HL-60 (cell line): ENCODE measurements at regions not wholly inside any gene's neighbourhood (a gene's known extent, or its start where the extent isn't known, plus 50 kb on each side); places are given as distances from the start of the nearest gene placed in this dataset.

ENCODE experiments used
- DNase-seq, 2 experiments: peaks; one replicate each; pipeline ENCODE4 v3.0.0-alpha.2; 2010 to 2020; ENCODE audit warnings: low read depth in 1 of 2, low spot score in 1 of 2
- H3K27ac ChIP-seq: fragments of 250-450 bp; sonication (Bioruptor Pico); replicated peaks from 2 replicates; pipeline ENCODE4 v1.5.1; 2020; ENCODE audit warnings: mild to moderate bottlenecking, moderate library complexity
- H3K27me3 ChIP-seq: fragments of 250-450 bp; sonication (Bioruptor Pico); 2 replicates; pipeline ENCODE4 v1.5.1; 2021; ENCODE audit warnings: mild to moderate bottlenecking, moderate library complexity; ENCODE audit not compliant: insufficient read depth, poor library complexity, severe bottlenecking
- H3K4me3 ChIP-seq: replicated peaks from 2 replicates; pipeline ENCODE4 v1.5.1; 2011; ENCODE audit warnings: mild to moderate bottlenecking, control low read depth, low read length; ENCODE audit not compliant: insufficient read depth
- CTCF ChIP-seq: IDR thresholded peaks from one replicate; pipeline ENCODE4 v1.5.1; 2011; ENCODE audit warnings: low read length, control low read depth, inconsistent platforms; ENCODE audit not compliant: insufficient read depth
- GABPA ChIP-seq: IDR thresholded peaks from 2 replicates; pipeline ENCODE4 v1.6.1; 2012; ENCODE audit warnings: low read depth
- POLR2AphosphoS5 ChIP-seq: IDR thresholded peaks from 2 replicates; pipeline ENCODE4 v1.6.1; 2012; ENCODE audit warnings: low read depth
- REST ChIP-seq: IDR thresholded peaks from 2 replicates; pipeline ENCODE4 v1.6.1; 2012; ENCODE audit warnings: low read depth; ENCODE audit not compliant: insufficient replicate concordance
- SPI1 ChIP-seq: IDR thresholded peaks from 2 replicates; pipeline ENCODE4 v1.6.1; 2012; ENCODE audit warnings: low read depth, mild to moderate bottlenecking, borderline replicate concordance

GRCh38 chr5:166982226-166982625 lies 1309.2 kb upstream of the WWC1 start:
- Histone ChIP-seq H3K27ac (no peak overlapping the region), H3K27me3 (peaks cover 26% of the 10 kb centered on the region), H3K4me3 (no peak overlapping the region)
- TF ChIP-seq GABPA (no peak), CTCF (no peak), REST (no peak), SPI1 (no peak), POLR2AphosphoS5 (no peak)
- DNase-seq: no peak

- no peak for DNase-seq
- no peak overlapping the region for H3K4me3 ChIP-seq
- no peak for TF ChIP-seq POLR2AphosphoS5
- no peak for TF ChIP-seq REST
- TF ChIP-seq CTCF: no peak
- TF ChIP-seq GABPA: no peak
- no peak for TF ChIP-seq SPI1
- H3K27ac ChIP-seq: no peak overlapping the region
- H3K27me3 ChIP-seq: no peaks in the 10 kb centered on the region
Observed at GRCh38 chr5:166991601-166992000, 1299.8 kb upstream of the WWC1 start.

- Histone ChIP-seq H3K27ac (no peak overlapping the region), H3K27me3 (no peaks in the 10 kb centered on the region), H3K4me3 (no peak overlapping the region)
- TF ChIP-seq GABPA (no peak), POLR2AphosphoS5 (no peak), SPI1 (no peak), CTCF (no peak), REST (no peak)
- no peak for DNase-seq
Observed at GRCh38 chr5:166992108-166992507, 1299.3 kb upstream of the WWC1 start.
